ENCODE measurements at regions not wholly inside any gene's neighbourhood (a gene's known extent, or its start where the extent isn't known, plus 50 kb on each side); places are given as distances from the start of the nearest gene placed in this dataset.

- H3K9me3 ChIP-seq (ENCODE audit: control insufficient read depth in 4 of 4, insufficient read depth in 3 of 4, low read length in 3 of 4), result no peaks in the 10 kb centered on the region
- H3K4me3 ChIP-seq, result no peak overlapping the region
- H3K9ac ChIP-seq (ENCODE audit: insufficient read depth in 1 of 2, low read length in 2 of 2), result no peak overlapping the region
- TF ChIP-seq CTCF (IDR thresholded peaks at IDR 0.05; ENCODE audit: control extremely low read depth, extremely low read depth), result no peak
- no peaks in the 10 kb centered on the region for H3K27me3 ChIP-seq (ENCODE audit: control insufficient read depth in 3 of 3, insufficient read depth in 3 of 3, low read length in 2 of 3)
- no peak for DNase-seq
- no peak for ATAC-seq (ENCODE audit: insufficient read depth, low FRiP score)
- peaks cover 0 to 4% (median 0%) of the 10 kb centered on the region in 5 donors for H3K4me1 ChIP-seq (ENCODE audit: control insufficient read depth in 5 of 5, insufficient read depth in 5 of 5, low read length in 5 of 5)
- no peak overlapping the region for H3K27ac ChIP-seq (ENCODE audit: low read depth in 1 of 2, low read length in 1 of 2)
- WGBS, 2 donors, result 73 to 86% methylated on average over 10 of the region's 10 CpGs
- no peaks in the 10 kb centered on the region for H3K36me3 ChIP-seq (ENCODE audit: control insufficient read depth in 4 of 4, insufficient read depth in 4 of 4, low read length in 4 of 4)
Measured at GRCh38 chr11:129691142-129691541, 124.5 kb upstream of the TMEM45B start.

- no peak for TF ChIP-seq CTCF (IDR thresholded peaks at IDR 0.05; ENCODE audit: control extremely low read depth, extremely low read depth)
- H3K4me3 ChIP-seq, result no peak overlapping the region
- peaks cover 0 to 4% (median 0%) of the 10 kb centered on the region in 5 donors for H3K4me1 ChIP-seq (ENCODE audit: control insufficient read depth in 5 of 5, insufficient read depth in 5 of 5, low read length in 5 of 5)
- no peak overlapping the region for H3K27ac ChIP-seq (ENCODE audit: low read depth in 1 of 2, low read length in 1 of 2)
- H3K9me3 ChIP-seq (ENCODE audit: control insufficient read depth in 4 of 4, insufficient read depth in 3 of 4, low read length in 3 of 4), result no peaks in the 10 kb centered on the region
- H3K36me3 ChIP-seq (ENCODE audit: control insufficient read depth in 4 of 4, insufficient read depth in 4 of 4, low read length in 4 of 4), result no peaks in the 10 kb centered on the region
- ATAC-seq (ENCODE audit: insufficient read depth, low FRiP score) (no peak), DNase-seq (no peak)
- H3K9ac ChIP-seq (ENCODE audit: insufficient read depth in 1 of 2, low read length in 2 of 2), result no peak overlapping the region
- WGBS, 2 donors, result 73 to 77% methylated on average over 10 of the region's 10 CpGs
- peaks cover 0 to 5% (median 0%) of the 10 kb centered on the region in 3 donors for H3K27me3 ChIP-seq (ENCODE audit: control insufficient read depth in 3 of 3, insufficient read depth in 3 of 3, low read length in 2 of 3)
Measured at GRCh38 chr11:129694538-129694937, 121.1 kb upstream of the TMEM45B start.

GRCh38 chr11:129694966-129695365, 120.7 kb upstream of the TMEM45B start:
- no peak for DNase-seq
- Histone ChIP-seq H3K4me1 (ENCODE audit: control insufficient read depth in 5 of 5, insufficient read depth in 5 of 5, low read length in 5 of 5) (peaks cover 0 to 4% (median 0%) of the 10 kb centered on the region in 5 donors), H3K4me3 (no peak overlapping the region), H3K27me3 (ENCODE audit: control insufficient read depth in 3 of 3, insufficient read depth in 3 of 3, low read length in 2 of 3) (peaks cover 0 to 5% (median 0%) of the 10 kb centered on the region in 3 donors), H3K36me3 (ENCODE audit: control insufficient read depth in 4 of 4, insufficient read depth in 4 of 4, low read length in 4 of 4) (no peaks in the 10 kb centered on the region), H3K27ac (ENCODE audit: low read depth in 1 of 2, low read length in 1 of 2) (no peak overlapping the region), H3K9me3 (ENCODE audit: control insufficient read depth in 4 of 4, insufficient read depth in 3 of 4, low read length in 3 of 4) (no peaks in the 10 kb centered on the region), H3K9ac (ENCODE audit: insufficient read depth in 1 of 2, low read length in 2 of 2) (no peak overlapping the region)
- no peak for ATAC-seq (ENCODE audit: insufficient read depth, low FRiP score)
- 69 to 76% methylated on average over 10 of the region's 10 CpGs for WGBS, 2 donors
- TF ChIP-seq CTCF (IDR thresholded peaks at IDR 0.05; ENCODE audit: control extremely low read depth, extremely low read depth), result no peak
